ENCODE measurements at regions not wholly inside any gene's neighbourhood (a gene's known extent, or its start where the extent isn't known, plus 50 kb on each side); places are given as distances from the start of the nearest gene placed in this dataset.

GRCh38 chr4:128600996-128601871 is 208.3 kb upstream of the JADE1 start (continued):
- TF ChIP-seq CBFB (CRISPR knock-in tag; IDR thresholded peaks at IDR 0.05): no peak
- peak in 1 of 2 experiments; percentile 27; a peak in 2 of 4 replicates for TF ChIP-seq MNT (conservative IDR thresholded peaks at IDR 0.05)
- TF ChIP-seq KDM2B (CRISPR knock-in tag; IDR thresholded peaks at IDR 0.05): no peak
- no peak for TF ChIP-seq RAD51 (IDR thresholded peaks at IDR 0.05; ENCODE audit: borderline replicate concordance, low read depth)
- no peak for TF ChIP-seq ARID4B (CRISPR knock-in tag; IDR thresholded peaks at IDR 0.05)
- peak; percentile 35; the same call in 1 of the 2 replicates for TF ChIP-seq TRIM28 (IDR thresholded peaks at IDR 0.05)
- TF ChIP-seq PRPF4 (IDR thresholded peaks at IDR 0.05; ENCODE audit: insufficient read depth, low read depth, low read length, poor library complexity, severe bottlenecking): no peak
- TF ChIP-seq UBTF (IDR thresholded peaks at IDR 0.05; ENCODE audit: borderline replicate concordance in 1 of 2, low read depth in 2 of 2, low read length in 2 of 2): 0 out of 4 replicates have a peak, but pooled peaks of 1 of the 2 experiments have one; percentile 42
- TF ChIP-seq ETV1 (tag; conservative IDR thresholded peaks at IDR 0.05; ENCODE audit: low read depth): peak; percentile 71
- peak; percentile 58; the same call in 1 of the 2 replicates for TF ChIP-seq GTF2E2 (tag; IDR thresholded peaks at IDR 0.05)
- no peak for TF ChIP-seq ZNF586 (CRISPR knock-in tag; conservative IDR thresholded peaks at IDR 0.05)
- TF ChIP-seq ZNF75A (CRISPR knock-in tag; IDR thresholded peaks at IDR 0.05): no peak
- TF ChIP-seq ZNF707 (CRISPR knock-in tag; conservative IDR thresholded peaks at IDR 0.05): no peak
- TF ChIP-seq KLF16 (IDR thresholded peaks at IDR 0.05): no peak
- peak; percentile 65 for TF ChIP-seq HMBOX1 (IDR thresholded peaks at IDR 0.05)
- TF ChIP-seq PKNOX1 (IDR thresholded peaks at IDR 0.05): peak; percentile 82
- no peak for TF ChIP-seq ZBTB8A (IDR thresholded peaks at IDR 0.05; ENCODE audit: partially characterized antibody)
